HEK293 (cell line): ENCODE measurements at regions not wholly inside any gene's neighbourhood (a gene's known extent, or its start where the extent isn't known, plus 50 kb on each side); places are given as distances from the start of the nearest gene placed in this dataset.

ENCODE experiments used
- CTCF ChIA-PET: fragments of 350-600 bp; formaldehyde crosslinking; extraction: SDS; loops from one replicate; lab custom pipeline; 2021; ENCODE audit warnings: antibody characterized with exemption; lab: Yijun Ruan, JAX
- POLR2A ChIA-PET: fragments of 300-600 bp; formaldehyde crosslinking; extraction: SDS; loops from one replicate; lab custom pipeline; 2020; ENCODE audit warnings: antibody characterized with exemption, inconsistent platforms; lab: Yijun Ruan, JAX
- H3K27ac ChIP-seq: fragments of 200-500 bp; sonication (Bioruptor generic); 2 replicates; pipeline ENCODE4 v1.5.1; 2014; ENCODE audit warnings: low read depth, low read length, control low read depth, inconsistent platforms; ENCODE audit errors: extremely low read depth
- H3K36me3 ChIP-seq, 2 experiments: fragments of 200-500 bp in 1 of 2; sonication (Bioruptor generic) in 1 of 2; 1 replicate in 1 of 2; 2 replicates in 1 of 2; pipeline ENCODE4 v1.5.1; 2014 to 2017; ENCODE audit warnings: inconsistent platforms in 2 of 2, low read length in 2 of 2; ENCODE audit not compliant: control insufficient read depth in 2 of 2, insufficient read depth in 1 of 2
- H3K4me1 ChIP-seq: fragments of 200-500 bp; sonication (Bioruptor generic); 2 replicates; pipeline ENCODE4 v1.5.1; 2014; ENCODE audit warnings: mild to moderate bottlenecking, low read length, inconsistent platforms; ENCODE audit not compliant: control insufficient read depth, insufficient read depth
- H3K4me3 ChIP-seq: 2 replicates; pipeline ENCODE4 v1.5.1; 2011; ENCODE audit warnings: low read depth, mild to moderate bottlenecking, control low read depth, low read length, moderate library complexity
- H3K9me3 ChIP-seq: fragments of 200-500 bp; sonication (Bioruptor generic); 2 replicates; pipeline ENCODE4 v1.5.1; 2014; ENCODE audit warnings: low read depth, low read length, inconsistent platforms; ENCODE audit not compliant: control insufficient read depth, insufficient read depth
- BCL11A ChIP-seq: fragments of 450-650 bp; formaldehyde crosslinking; IDR thresholded peaks from 2 replicates; pipeline ENCODE4 v1.5.1; 2016; ENCODE audit warnings: low read depth, missing biosample characterization, missing genetic modification characterization
- GLIS2 ChIP-seq: fragments of 450-650 bp; formaldehyde crosslinking; IDR thresholded peaks from 2 replicates; pipeline ENCODE4 v1.5.1; 2016; ENCODE audit warnings: missing biosample characterization, missing genetic modification characterization
- HOXC10 ChIP-seq: sonication (generic); formaldehyde crosslinking; IDR thresholded peaks from 2 replicates; pipeline ENCODE4 v1.8.1; 2023; ENCODE audit warnings: mild to moderate bottlenecking, missing genetic modification reagents
- KLF1 ChIP-seq: fragments of 450-650 bp; formaldehyde crosslinking; IDR thresholded peaks from 2 replicates; pipeline ENCODE4 v1.5.1; 2016; ENCODE audit warnings: missing biosample characterization, missing genetic modification characterization
- OSR2 ChIP-seq: fragments of 450-650 bp; formaldehyde crosslinking; IDR thresholded peaks from 2 replicates; pipeline ENCODE4 v1.5.1; 2016; ENCODE audit warnings: missing biosample characterization, missing genetic modification characterization
- PRDM1 ChIP-seq: fragments of 450-650 bp; formaldehyde crosslinking; IDR thresholded peaks from 2 replicates; pipeline ENCODE4; 2016; ENCODE audit warnings: missing biosample characterization, missing genetic modification characterization
- SP2 ChIP-seq: fragments of 450-650 bp; formaldehyde crosslinking; IDR thresholded peaks from 2 replicates; pipeline ENCODE4 v1.5.1; 2016; ENCODE audit warnings: missing biosample characterization, missing genetic modification characterization
- TSHZ1 ChIP-seq: fragments of 450-650 bp; formaldehyde crosslinking; IDR thresholded peaks from 2 replicates; pipeline ENCODE4 v1.5.1; 2016; ENCODE audit warnings: missing biosample characterization, missing genetic modification characterization, borderline replicate concordance
- ZBTB8A ChIP-seq: fragments of 450-650 bp; formaldehyde crosslinking; IDR thresholded peaks from 2 replicates; pipeline ENCODE4 v1.5.1; 2016; ENCODE audit warnings: missing biosample characterization, missing genetic modification characterization
- ZFP3 ChIP-seq: fragments of 450-650 bp; formaldehyde crosslinking; IDR thresholded peaks from 2 replicates; pipeline ENCODE4 v1.5.1; 2016; ENCODE audit warnings: low read depth, missing biosample characterization, missing genetic modification characterization
- ZFP37 ChIP-seq: fragments of 450-650 bp; formaldehyde crosslinking; IDR thresholded peaks from 2 replicates; pipeline ENCODE4 v1.5.1; 2016; ENCODE audit warnings: missing biosample characterization, missing genetic modification characterization
- ZFP41 ChIP-seq: fragments of 450-650 bp; formaldehyde crosslinking; IDR thresholded peaks from 2 replicates; pipeline ENCODE4 v1.5.1; 2016; ENCODE audit warnings: missing biosample characterization, missing genetic modification characterization, borderline replicate concordance
- ZNF114 ChIP-seq: fragments of 450-650 bp; formaldehyde crosslinking; IDR thresholded peaks from 2 replicates; pipeline ENCODE4 v1.5.0; 2017; ENCODE audit warnings: missing biosample characterization, missing genetic modification characterization
- ZNF138 ChIP-seq: fragments of 450-650 bp; formaldehyde crosslinking; IDR thresholded peaks from 2 replicates; pipeline ENCODE4 v1.5.1; 2016; ENCODE audit warnings: missing biosample characterization, missing genetic modification characterization, borderline replicate concordance
- ZNF223 ChIP-seq: fragments of 450-650 bp; formaldehyde crosslinking; IDR thresholded peaks from 2 replicates; pipeline ENCODE4 v1.5.1; 2016; ENCODE audit warnings: missing biosample characterization, missing genetic modification characterization
- ZNF311 ChIP-seq: fragments of 450-650 bp; formaldehyde crosslinking; IDR thresholded peaks from 2 replicates; pipeline ENCODE4 v1.5.1; 2017; ENCODE audit warnings: missing biosample characterization, missing genetic modification characterization, borderline replicate concordance
- ZNF391 ChIP-seq: fragments of 450-650 bp; formaldehyde crosslinking; IDR thresholded peaks from 2 replicates; pipeline ENCODE4 v1.5.1; 2016; ENCODE audit warnings: low read depth, missing biosample characterization, missing genetic modification characterization, borderline replicate concordance
- ZNF394 ChIP-seq: fragments of 450-650 bp; formaldehyde crosslinking; IDR thresholded peaks from 2 replicates; pipeline ENCODE4 v1.5.1; 2016; ENCODE audit warnings: missing biosample characterization, missing genetic modification characterization, mild to moderate bottlenecking, moderate library complexity, borderline replicate concordance
- ZNF571 ChIP-seq: fragments of 450-650 bp; formaldehyde crosslinking; IDR thresholded peaks from 2 replicates; pipeline ENCODE4 v1.5.0; 2017; ENCODE audit warnings: missing biosample characterization, missing genetic modification characterization
- ZNF596 ChIP-seq: fragments of 450-650 bp; IDR thresholded peaks from 2 replicates; pipeline ENCODE4 v1.5.0; 2018; ENCODE audit warnings: missing biosample characterization, mild to moderate bottlenecking, missing genetic modification characterization, moderate library complexity
- ZNF610 ChIP-seq: fragments of 450-650 bp; formaldehyde crosslinking; IDR thresholded peaks from 2 replicates; pipeline ENCODE4 v1.5.1; 2016; ENCODE audit warnings: missing biosample characterization, missing genetic modification characterization, borderline replicate concordance
- ZNF707 ChIP-seq: fragments of 450-650 bp; formaldehyde crosslinking; IDR thresholded peaks from 2 replicates; pipeline ENCODE4 v1.5.1; 2016; ENCODE audit warnings: missing biosample characterization, missing genetic modification characterization
- ZSCAN16 ChIP-seq: fragments of 450-650 bp; formaldehyde crosslinking; IDR thresholded peaks from 2 replicates; pipeline ENCODE4 v1.5.1; 2016; ENCODE audit warnings: missing biosample characterization, missing genetic modification characterization
- TF ChIP-seq, protein P1 (sequence below): sonication (generic); formaldehyde crosslinking; IDR thresholded peaks from 2 replicates; pipeline ENCODE4 v1.8.1; 2022; ENCODE audit warnings: mild to moderate bottlenecking, moderate library complexity, missing genetic modification reagents
- TF ChIP-seq, protein P2 (sequence below): fragments of 450-650 bp; formaldehyde crosslinking; IDR thresholded peaks from 2 replicates; pipeline ENCODE4 v1.5.1; 2017; ENCODE audit warnings: missing biosample characterization, missing genetic modification characterization
- TF ChIP-seq, protein P3 (sequence below): fragments of 450-650 bp; formaldehyde crosslinking; IDR thresholded peaks from 2 replicates; pipeline ENCODE4 v1.5.1; 2017; ENCODE audit warnings: missing biosample characterization, missing genetic modification characterization
- TF ChIP-seq, protein P4 (sequence below): fragments of 450-650 bp; formaldehyde crosslinking; IDR thresholded peaks from 2 replicates; pipeline ENCODE4 v1.5.1; 2016; ENCODE audit warnings: missing biosample characterization, missing genetic modification characterization

GRCh38 chr6:37576336-37576737, 76.6 kb upstream of the CCDC167 start:
- Histone ChIP-seq H3K9me3 (no peaks in the 10 kb centered on the region), H3K36me3 (no peaks in the 10 kb centered on the region), H3K27ac (no peak overlapping the region), H3K4me3 (no peak overlapping the region), H3K4me1 (no peaks in the 10 kb centered on the region)
- ChIA-PET POLR2A (interaction anchor here (0.6 to 2.1 kb wide), 4 partner anchors 12 to 243 kb away, joined by 3 to 6 read pairs (median 4); partner anchors contain the start of genes MDGA1 and ZFAND3), CTCF (interaction anchor here (0.8 to 2.0 kb wide), 5 partner anchors 9 to 115 kb away, joined by 3 to 13 read pairs (median 5); no protein-coding TSS in a partner anchor)
- no peak for TF ChIP-seq ZNF571
- TF ChIP-seq ZNF596 (tag by site-specific recombination) = no peak
- TF ChIP-seq HOXC10 = no peak
- no peak for TF ChIP-seq PRDM1
- TF ChIP-seq ZNF311 (tag by site-specific recombination) = peak; percentile 69; the same call in 1 of the 2 replicates
- TF ChIP-seq ZNF223 (tag by site-specific recombination) = 0 out of 2 replicates have a peak, but pooled peaks have one; percentile 15
- no peak for TF ChIP-seq ZSCAN16 (tag by site-specific recombination)
- no peak for TF ChIP-seq ZFP3
- no peak; the same call in 1 of the 2 replicates for TF ChIP-seq BCL11A (tag by site-specific recombination)
- TF ChIP-seq ZNF114 (tag by site-specific recombination) = no peak
- no peak for TF ChIP-seq ZBTB8A
- no peak for TF ChIP-seq SP2
- peak; percentile 34; the same call in 1 of the 2 replicates for TF ChIP-seq KLF1 (tag by site-specific recombination)
- TF ChIP-seq, protein P1, sequence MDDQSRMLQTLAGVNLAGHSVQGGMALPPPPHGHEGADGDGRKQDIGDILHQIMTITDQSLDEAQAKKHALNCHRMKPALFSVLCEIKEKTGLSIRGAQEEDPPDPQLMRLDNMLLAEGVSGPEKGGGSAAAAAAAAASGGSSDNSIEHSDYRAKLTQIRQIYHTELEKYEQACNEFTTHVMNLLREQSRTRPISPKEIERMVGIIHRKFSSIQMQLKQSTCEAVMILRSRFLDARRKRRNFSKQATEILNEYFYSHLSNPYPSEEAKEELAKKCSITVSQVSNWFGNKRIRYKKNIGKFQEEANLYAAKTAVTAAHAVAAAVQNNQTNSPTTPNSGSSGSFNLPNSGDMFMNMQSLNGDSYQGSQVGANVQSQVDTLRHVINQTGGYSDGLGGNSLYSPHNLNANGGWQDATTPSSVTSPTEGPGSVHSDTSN = no peak
- no peak for TF ChIP-seq ZNF138 (tag by site-specific recombination)
- no peak for TF ChIP-seq ZNF394
- TF ChIP-seq, protein P2, sequence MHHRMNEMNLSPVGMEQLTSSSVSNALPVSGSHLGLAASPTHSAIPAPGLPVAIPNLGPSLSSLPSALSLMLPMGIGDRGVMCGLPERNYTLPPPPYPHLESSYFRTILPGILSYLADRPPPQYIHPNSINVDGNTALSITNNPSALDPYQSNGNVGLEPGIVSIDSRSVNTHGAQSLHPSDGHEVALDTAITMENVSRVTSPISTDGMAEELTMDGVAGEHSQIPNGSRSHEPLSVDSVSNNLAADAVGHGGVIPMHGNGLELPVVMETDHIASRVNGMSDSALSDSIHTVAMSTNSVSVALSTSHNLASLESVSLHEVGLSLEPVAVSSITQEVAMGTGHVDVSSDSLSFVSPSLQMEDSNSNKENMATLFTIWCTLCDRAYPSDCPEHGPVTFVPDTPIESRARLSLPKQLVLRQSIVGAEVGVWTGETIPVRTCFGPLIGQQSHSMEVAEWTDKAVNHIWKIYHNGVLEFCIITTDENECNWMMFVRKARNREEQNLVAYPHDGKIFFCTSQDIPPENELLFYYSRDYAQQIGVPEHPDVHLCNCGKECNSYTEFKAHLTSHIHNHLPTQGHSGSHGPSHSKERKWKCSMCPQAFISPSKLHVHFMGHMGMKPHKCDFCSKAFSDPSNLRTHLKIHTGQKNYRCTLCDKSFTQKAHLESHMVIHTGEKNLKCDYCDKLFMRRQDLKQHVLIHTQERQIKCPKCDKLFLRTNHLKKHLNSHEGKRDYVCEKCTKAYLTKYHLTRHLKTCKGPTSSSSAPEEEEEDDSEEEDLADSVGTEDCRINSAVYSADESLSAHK (tag by site-specific recombination) = no peak
- TF ChIP-seq, protein P3, sequence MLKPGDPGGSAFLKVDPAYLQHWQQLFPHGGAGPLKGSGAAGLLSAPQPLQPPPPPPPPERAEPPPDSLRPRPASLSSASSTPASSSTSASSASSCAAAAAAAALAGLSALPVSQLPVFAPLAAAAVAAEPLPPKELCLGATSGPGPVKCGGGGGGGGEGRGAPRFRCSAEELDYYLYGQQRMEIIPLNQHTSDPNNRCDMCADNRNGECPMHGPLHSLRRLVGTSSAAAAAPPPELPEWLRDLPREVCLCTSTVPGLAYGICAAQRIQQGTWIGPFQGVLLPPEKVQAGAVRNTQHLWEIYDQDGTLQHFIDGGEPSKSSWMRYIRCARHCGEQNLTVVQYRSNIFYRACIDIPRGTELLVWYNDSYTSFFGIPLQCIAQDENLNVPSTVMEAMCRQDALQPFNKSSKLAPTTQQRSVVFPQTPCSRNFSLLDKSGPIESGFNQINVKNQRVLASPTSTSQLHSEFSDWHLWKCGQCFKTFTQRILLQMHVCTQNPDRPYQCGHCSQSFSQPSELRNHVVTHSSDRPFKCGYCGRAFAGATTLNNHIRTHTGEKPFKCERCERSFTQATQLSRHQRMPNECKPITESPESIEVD (tag by site-specific recombination) = no peak
- TF ChIP-seq, protein P4, sequence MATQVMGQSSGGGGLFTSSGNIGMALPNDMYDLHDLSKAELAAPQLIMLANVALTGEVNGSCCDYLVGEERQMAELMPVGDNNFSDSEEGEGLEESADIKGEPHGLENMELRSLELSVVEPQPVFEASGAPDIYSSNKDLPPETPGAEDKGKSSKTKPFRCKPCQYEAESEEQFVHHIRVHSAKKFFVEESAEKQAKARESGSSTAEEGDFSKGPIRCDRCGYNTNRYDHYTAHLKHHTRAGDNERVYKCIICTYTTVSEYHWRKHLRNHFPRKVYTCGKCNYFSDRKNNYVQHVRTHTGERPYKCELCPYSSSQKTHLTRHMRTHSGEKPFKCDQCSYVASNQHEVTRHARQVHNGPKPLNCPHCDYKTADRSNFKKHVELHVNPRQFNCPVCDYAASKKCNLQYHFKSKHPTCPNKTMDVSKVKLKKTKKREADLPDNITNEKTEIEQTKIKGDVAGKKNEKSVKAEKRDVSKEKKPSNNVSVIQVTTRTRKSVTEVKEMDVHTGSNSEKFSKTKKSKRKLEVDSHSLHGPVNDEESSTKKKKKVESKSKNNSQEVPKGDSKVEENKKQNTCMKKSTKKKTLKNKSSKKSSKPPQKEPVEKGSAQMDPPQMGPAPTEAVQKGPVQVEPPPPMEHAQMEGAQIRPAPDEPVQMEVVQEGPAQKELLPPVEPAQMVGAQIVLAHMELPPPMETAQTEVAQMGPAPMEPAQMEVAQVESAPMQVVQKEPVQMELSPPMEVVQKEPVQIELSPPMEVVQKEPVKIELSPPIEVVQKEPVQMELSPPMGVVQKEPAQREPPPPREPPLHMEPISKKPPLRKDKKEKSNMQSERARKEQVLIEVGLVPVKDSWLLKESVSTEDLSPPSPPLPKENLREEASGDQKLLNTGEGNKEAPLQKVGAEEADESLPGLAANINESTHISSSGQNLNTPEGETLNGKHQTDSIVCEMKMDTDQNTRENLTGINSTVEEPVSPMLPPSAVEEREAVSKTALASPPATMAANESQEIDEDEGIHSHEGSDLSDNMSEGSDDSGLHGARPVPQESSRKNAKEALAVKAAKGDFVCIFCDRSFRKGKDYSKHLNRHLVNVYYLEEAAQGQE = no peak
- TF ChIP-seq OSR2 (tag by site-specific recombination) = no peak
- TF ChIP-seq ZNF707 (tag by site-specific recombination) = 0 out of 2 replicates have a peak, but pooled peaks have one; percentile 22
- no peak for TF ChIP-seq ZFP37 (tag by site-specific recombination)
- no peak for TF ChIP-seq ZFP41 (tag by site-specific recombination)
- TF ChIP-seq GLIS2 (tag by site-specific recombination) = peak; percentile 27; the same call in 1 of the 2 replicates
- TF ChIP-seq TSHZ1 = no peak
- TF ChIP-seq ZNF391 (tag by site-specific recombination) = no peak
- no peak for TF ChIP-seq ZNF610 (tag by site-specific recombination)
